NCI-H2227 (cell line): ENCODE measurements at regions not wholly inside any gene's neighbourhood (a gene's known extent, or its start where the extent isn't known, plus 50 kb on each side); places are given as distances from the start of the nearest gene placed in this dataset.
"Not testable (repeated sequence)": the region's sequence is repeated elsewhere in the genome, so short reads cannot be mapped to it uniquely, and the experiment has no call there.

ENCODE experiments used
- DNase-seq: peaks from one replicate; lab custom pipeline; 2025; ENCODE audit not compliant: unreplicated experiment; lab: John Stamatoyannopoulos, UW

DNA sequence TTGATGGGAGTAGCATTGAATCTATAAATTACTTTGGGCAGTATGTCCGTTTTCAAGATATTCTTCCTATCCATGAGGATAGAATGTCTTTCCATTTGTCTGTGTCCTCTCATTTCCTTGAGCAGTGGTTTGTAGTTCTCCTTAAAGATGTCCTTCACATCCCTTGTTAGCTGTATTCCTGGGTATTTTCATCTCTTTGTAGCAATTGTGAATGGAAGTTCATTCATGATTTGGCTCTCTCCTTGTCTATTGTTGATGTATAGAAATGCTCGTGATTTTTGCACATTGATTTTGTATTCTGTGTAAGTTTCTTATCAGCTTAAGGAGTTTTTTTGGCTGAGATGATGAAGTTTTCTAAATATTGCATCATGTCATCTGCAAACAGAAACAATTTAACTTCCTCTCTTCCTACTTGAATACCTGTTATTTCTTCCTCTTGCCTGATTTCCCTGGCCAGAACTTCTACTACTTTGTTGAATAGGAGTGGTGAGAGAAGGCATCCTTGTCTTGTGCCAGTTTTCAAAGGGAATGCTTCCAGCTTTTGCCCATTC, 741.0 kb downstream of the TMTC2 start:
- DNase-seq: not testable (repeated sequence)

DNA sequence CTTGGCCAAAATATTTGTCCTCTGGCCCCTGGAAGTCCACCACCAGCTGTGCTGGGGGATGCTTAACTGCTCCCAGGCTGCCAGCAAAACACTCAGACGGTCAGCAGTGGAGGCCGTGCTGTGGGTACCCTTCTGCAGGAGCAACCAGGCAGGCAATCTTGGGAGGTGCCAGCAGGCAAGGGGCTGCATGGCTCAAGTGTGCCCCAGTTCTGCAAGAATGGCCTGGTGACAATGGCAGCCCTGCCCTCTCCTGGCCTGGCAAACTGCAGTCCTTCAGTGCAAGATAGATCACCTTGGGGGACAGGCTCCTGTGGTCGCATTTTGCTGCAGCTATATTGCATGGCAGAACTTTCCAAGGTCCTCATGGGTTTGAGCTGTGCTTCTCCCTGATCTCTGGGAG, 728.3 kb downstream of the TMTC2 start:
- no peak for DNase-seq

DNA sequence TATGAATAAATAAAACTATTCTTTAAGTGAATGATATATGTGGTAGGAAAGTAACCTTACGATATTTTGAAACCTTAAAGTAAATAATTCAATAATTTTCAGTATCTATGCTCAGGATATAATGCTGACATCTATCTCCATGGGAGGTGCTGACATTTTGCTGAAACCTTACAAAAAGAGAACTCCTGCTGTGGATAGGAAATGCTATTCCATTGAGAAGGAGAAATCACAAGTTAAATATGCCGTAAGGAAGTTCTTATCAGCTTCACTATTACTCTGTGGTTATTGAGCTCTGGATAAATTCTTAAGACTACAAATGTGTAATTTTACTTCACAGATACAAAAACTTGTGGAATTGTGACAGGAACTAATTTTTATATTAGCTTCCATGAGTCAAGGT, 722.1 kb downstream of the TMTC2 start:
- DNase-seq: no peak

DNA sequence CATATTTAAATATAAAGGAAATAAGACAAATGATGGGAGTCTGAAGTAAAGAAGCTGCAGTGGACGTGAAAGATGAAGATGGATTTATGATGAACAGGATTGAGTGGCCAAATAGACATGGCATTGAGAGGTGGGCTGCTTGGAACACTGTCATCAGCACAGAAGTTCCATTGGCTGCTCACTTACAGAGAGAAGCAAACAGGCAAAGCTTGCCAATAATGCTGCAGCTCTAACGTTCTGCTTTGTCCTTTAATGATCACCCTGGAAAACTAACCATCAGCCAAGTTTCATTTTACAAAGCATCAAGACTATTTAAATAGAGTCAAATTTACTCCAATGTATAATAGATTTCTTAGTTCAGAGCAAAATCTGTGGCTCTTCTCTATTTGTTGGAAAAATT, 721.4 kb downstream of the TMTC2 start:
- DNase-seq: no peak

DNA sequence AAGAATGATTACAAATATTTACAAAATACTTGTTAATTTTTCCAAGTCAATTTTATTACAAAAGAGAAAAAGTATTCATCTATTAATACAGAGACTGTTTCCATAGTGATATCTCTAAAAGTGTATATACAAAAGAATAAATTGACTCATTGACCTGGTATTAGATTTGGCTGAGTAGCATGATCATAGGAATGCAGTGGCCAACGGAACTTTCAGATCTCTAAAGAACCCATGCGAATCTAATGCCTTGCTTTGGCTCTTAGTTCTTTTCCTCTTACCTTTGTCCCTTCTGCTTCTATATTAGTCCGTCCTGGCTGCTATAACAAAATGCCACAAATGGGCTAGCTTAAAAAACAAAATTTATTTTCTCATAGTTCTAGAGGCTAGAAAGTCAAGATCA, 717.8 kb downstream of the TMTC2 start:
- DNase-seq: no peak

DNA sequence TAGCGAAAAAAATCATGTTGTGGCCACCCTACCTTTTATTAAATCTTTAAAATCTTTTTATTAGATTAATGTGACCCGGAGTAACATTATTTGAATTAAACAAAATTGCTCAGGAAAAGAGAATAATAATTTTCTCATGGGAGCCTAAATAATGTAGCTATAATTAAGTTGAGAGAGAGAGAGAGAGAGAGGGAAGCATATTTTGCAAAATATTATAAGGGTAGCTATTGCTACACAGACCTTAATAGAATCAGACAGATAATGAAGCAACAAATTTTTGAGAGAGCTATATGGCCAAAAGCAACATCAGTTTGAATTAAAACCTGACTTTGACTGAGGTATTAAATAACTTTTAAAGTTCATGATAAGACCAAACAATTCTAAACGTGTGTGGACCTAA, 703.5 kb downstream of the TMTC2 start:
- no peak for DNase-seq

DNA sequence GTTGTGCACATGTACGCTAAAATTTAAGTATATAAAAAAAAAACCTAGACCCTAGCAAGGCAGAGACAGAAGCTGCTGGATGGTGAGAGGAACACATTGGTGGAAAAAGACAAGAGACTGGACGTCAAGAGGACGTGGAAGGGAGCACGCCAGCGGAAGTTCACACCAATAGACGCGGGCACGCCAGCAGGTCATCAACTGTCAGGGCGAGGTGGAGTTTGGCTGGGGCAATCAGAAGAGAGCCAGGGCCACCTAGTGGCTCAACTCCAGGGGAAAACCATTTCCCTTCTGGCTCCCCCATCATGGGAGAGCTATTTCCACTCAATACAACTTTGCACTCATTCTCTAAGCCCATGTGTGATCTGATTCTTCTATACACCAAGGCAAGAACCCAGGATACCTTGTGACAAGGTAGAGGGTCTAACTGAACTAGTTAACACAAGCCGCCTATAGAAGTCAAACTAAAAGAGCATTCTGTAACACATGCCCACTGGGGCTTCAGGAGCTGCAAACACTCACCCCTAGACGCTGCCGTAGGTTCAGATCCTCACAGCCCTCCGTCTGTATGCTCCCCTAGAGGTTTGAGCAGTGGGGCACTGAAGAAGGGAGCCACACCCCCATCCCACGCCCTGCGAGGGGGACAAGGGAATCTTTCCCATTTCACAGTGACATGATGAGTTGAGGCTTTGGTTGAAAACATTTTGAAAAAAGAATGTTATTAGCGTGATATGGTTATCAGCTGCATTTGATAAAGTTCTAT, 702.7 kb downstream of the TMTC2 start:
- no peak for DNase-seq

DNA sequence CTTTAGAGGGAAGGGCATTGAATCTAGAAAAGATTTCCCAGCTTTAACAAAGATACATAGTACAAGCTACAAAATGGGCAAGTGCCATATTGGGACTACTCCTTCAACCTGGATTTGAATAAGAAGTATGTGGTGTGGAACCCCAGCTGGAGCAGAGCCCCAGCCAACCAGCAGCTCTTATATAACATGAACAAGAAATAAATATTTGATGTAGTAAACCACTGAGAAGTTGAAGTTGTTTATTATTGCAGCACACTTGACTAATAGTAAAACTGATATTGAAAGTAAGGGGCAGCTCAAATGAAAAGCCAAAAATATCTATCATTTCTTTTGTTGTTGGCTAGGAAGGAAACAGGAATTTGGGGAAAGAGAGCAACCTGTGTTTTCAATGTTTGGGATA, 701.8 kb downstream of the TMTC2 start:
- no peak for DNase-seq

DNA sequence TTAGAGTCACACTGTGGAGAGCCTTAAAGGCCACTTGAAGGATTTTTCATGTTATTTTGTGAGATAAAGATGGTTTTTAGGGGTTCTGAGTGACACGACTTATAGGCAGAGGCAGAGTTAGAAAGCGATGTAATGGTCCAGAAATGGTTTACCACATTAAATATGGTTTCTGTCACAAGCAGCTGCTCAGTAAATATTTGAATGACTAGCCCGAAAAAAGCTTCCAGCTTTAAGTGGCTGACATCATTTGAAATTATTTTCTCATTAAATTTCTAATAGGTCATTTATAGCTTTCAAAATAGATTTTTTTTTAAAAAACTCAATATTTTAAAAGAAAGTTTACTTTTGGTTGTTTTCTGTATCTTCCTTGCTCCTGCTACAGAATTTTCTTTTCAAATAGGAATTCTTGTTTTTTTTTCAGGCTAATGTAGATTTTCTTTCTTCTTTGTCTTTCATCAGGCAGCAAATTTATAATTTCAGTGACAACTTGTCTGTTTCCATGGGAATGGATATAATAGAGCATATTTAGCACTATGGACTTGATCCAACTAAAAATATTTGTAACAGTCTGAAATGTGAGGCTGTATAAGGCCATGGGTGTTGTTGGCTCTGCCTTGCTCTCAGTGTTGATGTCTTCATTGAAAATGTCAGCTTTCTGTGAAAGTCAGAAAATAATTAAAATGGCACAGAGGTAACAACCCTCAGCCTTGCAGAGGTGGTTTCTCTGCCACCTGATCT, 700.0 kb downstream of the TMTC2 start:
- DNase-seq: no peak

DNA sequence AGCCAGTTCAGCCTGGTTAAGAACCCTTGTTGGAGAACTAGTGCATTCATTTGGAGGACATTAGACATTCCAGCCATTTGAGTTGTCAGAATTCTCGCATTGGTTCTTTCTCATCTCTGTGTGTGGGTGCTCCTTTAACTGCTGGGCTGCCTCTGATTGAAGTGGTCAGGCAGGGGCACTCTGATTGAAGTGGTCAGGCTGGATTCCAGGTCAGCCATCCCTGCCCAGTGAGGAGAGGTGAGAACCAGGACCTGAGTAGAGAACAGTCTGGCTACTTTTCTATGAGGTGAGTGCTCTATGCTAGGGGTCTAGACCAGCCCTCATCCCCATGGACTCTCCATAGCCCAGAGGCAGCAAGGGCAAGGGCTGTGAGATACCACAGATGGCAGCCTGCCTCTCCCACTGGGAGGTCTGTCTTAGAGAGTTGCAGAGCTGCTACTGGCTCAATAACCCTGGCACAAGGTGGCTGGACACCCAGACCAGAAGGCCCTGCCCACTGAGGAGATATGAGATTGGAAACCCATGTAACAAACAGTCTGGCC, 691.6 kb downstream of the TMTC2 start:
- no peak for DNase-seq

DNA sequence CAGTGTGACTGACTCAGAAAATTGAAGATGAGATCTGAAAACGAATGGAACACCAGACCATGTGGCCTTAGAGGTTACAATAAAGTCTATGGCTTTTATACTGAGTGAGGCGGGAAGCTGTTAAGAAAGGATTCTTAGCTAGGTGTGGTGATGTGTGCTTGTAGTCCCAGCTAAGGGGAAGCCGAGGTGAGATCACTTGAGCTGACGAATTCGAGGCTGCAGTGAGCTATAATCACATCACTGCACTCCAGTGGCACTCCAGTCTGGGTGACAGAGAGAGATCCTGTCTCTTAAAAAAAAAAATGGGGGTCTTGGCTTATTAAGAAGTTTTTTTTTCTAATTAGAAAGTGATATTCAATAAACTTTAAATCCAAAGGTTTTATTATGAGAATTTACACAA, 678.6 kb downstream of the TMTC2 start:
- DNase-seq: peak; percentile 5

DNA sequence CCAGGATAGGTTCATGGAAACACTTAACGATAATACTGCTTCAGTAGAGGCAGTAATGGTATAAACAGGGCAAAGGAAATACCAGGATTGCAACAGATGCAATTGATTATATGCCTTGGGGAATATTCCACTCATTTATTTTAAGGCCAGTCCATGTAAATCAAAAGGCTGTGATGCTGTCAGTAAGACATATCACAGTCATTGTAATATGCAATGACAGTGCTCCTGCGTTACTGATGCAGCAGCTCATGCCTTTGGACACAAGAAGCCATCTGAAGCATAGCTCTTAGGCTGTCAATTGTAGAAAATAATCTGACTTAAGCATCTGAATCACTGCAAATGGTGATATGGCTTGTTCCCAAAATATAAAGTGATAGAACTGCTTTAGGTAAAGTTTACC, 674.8 kb downstream of the TMTC2 start:
- no peak for DNase-seq

DNA sequence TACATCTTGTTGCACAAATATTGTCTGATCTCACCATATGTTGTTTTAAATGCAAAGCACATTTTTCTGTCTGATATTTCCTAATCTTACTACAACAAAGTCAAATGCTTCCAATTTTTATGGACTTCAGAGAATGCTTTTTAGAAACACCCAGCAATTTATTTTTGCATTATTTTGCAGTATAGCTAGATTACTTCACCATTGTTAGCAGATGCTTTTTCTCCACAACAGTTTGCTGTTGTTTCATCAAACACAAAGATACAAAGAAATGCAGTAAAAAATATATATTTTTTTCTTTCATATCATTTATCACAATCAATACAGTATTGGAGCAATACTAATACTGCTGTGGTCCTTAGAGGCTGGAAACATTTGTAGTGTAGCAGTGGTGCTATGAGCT, 674.4 kb downstream of the TMTC2 start:
- no peak for DNase-seq

DNA sequence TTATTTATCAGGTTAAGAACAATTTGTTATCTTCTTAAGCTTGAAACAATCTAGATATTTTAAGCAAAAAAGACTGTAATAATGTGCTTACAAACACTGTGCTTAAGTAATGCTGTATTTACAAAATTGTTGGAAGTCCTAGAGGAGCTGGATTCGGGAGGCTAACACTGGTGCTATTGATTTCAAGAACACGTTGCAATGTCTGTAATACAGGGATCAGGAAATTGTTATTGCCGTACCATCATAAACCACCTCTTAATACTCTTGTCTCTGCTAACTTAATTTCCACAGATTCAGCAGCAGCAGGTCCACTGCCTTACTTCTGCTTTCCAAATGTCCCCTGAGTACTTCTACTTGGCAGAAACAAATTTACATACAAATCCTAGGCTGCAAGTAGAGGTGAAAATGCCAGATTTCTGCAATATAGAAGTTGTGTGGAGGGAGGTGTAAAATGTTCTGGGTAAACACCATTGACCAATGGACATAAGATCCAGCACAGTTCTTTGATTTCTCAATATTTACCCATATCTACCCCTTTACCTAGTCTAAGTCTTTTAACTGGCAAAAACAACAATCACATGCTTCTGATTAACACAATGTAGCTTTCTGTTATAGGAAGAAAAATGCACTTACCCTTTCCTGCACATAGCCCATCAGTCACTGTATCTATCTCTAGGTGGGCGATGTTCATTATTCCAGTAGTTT, 663.4 kb downstream of the TMTC2 start:
- no peak for DNase-seq

DNA sequence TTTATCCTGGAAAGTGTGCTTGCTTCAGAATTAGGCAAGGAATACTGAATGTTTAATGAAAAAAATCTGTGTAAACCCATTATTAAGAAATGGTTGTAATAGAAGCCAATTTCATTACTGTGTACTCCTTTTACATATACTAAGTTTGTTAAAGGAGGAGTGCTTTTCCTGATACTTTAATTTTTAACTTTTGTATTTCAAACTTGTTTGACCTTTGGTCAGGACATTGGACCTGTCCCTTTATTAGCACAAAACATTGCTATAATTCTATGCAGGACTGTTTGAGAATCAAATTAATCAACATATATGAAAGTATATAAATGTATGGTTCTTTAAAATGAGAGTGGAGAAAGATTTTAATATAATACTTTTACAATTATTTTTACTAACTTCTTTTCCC, 659.6 kb downstream of the TMTC2 start:
- DNase-seq: no peak

DNA sequence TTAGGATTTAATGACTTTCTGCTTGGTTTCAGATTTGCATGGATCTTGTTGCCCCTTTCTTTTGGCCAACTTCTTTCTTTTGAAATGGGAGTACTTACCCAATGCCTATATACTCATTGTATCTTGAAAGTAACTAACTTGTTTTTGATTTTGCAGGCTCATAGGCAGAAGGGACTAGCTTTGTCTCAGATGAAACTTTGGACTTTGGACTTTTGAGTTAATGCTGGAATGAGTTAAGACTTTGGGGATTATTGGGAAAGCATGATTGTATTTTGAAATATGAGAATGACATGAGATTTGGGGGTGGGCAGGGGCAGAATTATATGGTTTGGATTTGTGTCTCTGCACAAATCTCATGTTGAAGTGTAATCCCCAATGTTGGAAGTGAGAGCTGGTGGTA, 657.1 kb downstream of the TMTC2 start:
- no peak for DNase-seq

DNA sequence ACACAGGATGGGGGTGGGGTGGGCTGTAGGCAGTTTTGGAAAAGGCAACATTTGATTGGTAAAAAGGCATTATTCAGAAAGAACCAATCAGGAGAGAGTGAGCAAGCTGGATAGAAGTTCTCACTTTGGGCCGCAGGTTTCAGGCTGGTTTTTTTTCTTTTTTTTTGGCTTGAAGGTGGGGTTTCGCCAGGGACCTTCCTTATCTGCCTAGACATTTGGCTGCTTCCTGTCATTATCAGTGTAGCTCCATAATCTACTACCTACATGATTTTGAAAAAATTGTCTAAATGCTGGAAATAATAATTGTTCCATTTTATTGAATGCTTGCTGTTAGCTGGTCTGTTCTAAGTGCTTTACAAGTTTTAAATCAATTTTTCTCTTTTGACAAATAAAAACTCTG, 649.0 kb downstream of the TMTC2 start:
- DNase-seq: no peak

DNA sequence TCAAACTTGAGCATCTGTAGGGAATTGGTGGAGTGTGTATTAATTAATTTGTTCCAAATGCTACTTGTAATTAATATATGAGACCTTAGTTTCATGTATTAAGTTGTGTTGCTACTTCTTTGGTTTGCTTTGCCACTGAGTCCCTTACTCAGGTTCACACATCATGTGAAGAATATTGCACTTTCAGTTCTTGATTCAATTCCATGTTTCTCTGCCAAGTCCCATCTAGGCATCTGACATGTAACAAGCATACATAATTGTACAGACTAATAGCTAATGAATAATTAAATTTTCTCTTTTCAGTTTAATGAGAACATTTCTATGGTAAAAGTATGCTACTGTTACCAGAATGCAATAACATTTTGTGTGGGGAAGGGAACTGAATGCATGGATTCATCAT, 640.0 kb downstream of the TMTC2 start:
- no peak for DNase-seq

DNA sequence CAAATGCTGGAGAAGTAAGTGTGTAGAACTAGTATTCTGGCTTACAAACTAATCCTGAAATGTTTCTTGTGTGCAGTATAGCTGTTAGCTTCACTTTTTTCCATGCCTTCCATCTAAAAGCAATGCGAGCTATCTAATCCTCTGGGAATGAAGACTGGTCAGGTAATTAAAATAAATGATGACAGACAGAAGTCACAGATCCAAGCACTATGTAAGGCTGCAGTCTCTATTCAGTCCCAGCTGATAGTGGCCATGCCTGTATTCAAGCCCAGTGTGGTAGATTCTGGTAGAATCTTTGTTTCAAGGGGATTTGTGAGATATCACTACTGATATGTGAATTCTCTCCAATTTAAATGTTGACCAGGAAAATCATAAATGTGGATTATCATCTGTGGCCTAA, 637.2 kb downstream of the TMTC2 start:
- DNase-seq: no peak

DNA sequence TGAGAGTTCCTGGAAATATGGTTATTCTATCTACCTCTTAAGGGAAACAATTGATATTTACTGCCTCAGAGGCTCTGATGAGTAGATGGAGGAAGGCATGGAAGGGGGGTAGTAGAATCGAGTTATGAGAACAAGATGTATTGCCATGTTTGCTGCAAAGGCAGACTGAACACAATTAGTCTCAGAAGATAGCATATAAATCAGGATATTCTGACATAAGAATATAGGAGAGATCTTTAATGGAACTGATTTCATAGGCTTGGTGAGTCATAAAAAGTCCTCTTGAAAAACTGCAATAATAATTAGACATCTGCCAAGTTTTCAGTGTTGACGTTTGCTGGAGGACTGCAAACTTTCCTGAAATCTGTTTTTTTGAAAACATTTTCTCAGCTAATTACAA, 636.1 kb downstream of the TMTC2 start:
- DNase-seq: no peak

DNA sequence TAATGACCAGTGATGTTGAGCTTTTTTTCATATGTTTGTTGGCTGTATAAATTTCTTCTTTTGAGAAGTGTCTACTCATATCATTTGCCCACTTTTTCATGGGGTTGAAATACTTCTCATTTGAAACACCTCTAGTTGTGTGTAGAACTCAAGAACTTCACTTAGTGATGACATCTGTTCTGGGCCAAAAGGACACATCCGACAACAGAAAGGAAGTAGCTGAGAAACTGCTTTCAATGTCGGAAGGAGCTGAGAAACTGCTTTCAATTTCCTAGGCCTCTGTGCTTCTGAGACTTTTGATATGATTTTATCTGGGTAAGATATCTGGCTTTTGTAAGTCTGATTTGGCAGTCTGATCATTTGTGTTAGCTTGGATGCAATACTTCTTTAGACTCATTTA, 635.3 kb downstream of the TMTC2 start:
- DNase-seq: no peak

DNA sequence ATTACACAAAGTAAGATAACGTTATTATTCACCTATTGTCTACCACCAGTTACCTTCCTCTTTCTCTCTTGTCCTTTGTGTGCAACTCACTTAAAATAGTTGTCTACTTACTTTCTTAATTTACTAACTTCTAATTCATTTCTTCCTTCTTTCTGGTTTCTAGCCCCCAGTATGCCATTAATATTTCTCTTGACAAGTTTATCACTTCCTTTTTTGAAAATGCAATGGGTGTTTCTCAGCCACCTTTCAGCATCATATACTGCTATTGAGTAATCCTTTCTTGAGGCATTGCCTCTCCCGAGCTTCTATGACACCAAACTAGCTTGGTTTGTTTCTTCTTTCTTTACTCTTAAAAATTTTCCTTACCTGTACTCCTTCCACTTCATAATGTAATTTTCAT, 633.6 kb downstream of the TMTC2 start:
- DNase-seq: no peak
